ENCODE measurements at regions not wholly inside any gene's neighbourhood (a gene's known extent, or its start where the extent isn't known, plus 50 kb on each side); places are given as distances from the start of the nearest gene placed in this dataset.

DNA sequence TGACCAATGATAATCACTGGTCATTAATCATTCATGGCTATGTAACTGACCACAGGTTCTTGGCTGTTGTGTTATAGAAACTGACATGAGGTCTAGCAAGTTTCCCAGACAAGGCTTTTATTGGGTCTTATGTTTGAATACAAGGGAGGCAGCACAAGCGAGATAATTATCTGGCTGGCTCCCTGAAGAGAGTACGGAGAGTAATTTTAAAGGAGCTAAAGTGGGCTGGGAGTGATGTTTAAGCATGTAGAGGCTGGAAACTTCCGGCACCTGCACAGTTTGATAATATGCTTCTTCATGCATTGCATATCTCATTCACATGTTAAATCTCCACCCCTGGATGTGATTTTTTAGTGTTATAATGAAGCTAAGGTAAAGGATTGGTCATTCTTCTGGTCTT lies 116.2 kb upstream of the KCNK1 start (continued):
- TF ChIP-seq, protein P1, sequence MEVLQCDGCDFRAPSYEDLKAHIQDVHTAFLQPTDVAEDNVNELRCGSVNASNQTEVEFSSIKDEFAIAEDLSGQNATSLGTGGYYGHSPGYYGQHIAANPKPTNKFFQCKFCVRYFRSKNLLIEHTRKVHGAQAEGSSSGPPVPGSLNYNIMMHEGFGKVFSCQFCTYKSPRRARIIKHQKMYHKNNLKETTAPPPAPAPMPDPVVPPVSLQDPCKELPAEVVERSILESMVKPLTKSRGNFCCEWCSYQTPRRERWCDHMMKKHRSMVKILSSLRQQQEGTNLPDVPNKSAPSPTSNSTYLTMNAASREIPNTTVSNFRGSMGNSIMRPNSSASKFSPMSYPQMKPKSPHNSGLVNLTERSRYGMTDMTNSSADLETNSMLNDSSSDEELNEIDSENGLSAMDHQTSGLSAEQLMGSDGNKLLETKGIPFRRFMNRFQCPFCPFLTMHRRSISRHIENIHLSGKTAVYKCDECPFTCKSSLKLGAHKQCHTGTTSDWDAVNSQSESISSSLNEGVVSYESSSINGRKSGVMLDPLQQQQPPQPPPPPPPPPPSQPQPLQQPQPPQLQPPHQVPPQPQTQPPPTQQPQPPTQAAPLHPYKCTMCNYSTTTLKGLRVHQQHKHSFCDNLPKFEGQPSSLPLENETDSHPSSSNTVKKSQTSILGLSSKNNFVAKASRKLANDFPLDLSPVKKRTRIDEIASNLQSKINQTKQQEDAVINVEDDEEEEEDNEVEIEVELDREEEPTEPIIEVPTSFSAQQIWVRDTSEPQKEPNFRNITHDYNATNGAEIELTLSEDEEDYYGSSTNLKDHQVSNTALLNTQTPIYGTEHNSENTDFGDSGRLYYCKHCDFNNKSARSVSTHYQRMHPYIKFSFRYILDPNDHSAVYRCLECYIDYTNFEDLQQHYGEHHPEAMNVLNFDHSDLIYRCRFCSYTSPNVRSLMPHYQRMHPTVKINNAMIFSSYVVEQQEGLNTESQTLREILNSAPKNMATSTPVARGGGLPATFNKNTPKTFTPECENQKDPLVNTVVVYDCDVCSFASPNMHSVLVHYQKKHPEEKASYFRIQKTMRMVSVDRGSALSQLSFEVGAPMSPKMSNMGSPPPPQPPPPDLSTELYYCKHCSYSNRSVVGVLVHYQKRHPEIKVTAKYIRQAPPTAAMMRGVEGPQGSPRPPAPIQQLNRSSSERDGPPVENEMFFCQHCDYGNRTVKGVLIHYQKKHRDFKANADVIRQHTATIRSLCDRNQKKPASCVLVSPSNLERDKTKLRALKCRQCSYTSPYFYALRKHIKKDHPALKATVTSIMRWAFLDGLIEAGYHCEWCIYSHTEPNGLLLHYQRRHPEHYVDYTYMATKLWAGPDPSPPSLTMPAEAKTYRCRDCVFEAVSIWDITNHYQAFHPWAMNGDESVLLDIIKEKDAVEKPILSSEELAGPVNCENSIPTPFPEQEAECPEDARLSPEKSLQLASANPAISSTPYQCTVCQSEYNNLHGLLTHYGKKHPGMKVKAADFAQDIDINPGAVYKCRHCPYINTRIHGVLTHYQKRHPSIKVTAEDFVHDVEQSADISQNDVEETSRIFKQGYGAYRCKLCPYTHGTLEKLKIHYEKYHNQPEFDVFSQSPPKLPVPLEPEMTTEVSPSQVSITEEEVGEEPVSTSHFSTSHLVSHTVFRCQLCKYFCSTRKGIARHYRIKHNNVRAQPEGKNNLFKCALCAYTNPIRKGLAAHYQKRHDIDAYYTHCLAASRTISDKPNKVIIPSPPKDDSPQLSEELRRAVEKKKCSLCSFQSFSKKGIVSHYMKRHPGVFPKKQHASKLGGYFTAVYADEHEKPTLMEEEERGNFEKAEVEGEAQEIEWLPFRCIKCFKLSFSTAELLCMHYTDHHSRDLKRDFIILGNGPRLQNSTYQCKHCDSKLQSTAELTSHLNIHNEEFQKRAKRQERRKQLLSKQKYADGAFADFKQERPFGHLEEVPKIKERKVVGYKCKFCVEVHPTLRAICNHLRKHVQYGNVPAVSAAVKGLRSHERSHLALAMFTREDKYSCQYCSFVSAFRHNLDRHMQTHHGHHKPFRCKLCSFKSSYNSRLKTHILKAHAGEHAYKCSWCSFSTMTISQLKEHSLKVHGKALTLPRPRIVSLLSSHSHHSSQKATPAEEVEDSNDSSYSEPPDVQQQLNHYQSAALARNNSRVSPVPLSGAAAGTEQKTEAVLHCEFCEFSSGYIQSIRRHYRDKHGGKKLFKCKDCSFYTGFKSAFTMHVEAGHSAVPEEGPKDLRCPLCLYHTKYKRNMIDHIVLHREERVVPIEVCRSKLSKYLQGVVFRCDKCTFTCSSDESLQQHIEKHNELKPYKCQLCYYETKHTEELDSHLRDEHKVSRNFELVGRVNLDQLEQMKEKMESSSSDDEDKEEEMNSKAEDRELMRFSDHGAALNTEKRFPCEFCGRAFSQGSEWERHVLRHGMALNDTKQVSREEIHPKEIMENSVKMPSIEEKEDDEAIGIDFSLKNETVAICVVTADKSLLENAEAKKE (CRISPR knock-in tag; IDR thresholded peaks at IDR 0.05): no peak
- TF ChIP-seq EZH2phosphoT487 (IDR thresholded peaks at IDR 0.05; ENCODE audit: unreplicated experiment) (no peak), ZNF114 (CRISPR knock-in tag; IDR thresholded peaks at IDR 0.05) (no peak), ZNF331 (CRISPR knock-in tag; IDR thresholded peaks at IDR 0.05; ENCODE audit: low read depth) (no peak)

DNA sequence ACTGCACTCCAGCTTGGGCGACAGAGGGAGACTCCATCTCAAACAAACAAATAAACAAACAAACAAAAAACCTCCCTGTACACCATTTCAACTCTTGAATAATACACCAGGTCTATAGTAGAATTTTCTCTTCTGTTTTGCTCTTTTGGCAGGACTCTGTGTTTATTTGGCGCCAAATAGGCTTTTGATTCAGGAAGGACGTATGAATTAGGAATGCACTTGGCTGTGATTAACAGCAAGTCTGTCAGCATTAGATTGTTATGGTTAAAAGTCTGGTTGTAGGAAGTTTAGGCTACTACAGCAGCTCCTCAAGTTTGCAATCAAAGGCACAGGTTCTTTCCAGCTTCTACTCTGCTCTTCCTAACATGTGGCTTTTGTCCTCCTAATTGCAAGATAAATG lies 113.8 kb upstream of the KCNK1 start:
- Mint-ChIP-seq H3K4me1 (peaks cover 22% of the 10 kb centered on the region), H3K27me3 (ENCODE audit: insufficient read depth, low read depth, poor library complexity) (no peaks in the 10 kb centered on the region), H3K27ac (no peak overlapping the region), H3K36me3 (ENCODE audit: low read depth) (no peaks in the 10 kb centered on the region), H3K9me3 (peaks cover 4% of the 10 kb centered on the region; the same call in 1 of the 3 replicates), H3K4me3 (no peak overlapping the region)
- Histone ChIP-seq H3K36me3 (ENCODE audit: insufficient read depth) (no peaks in the 10 kb centered on the region), H3K4me2 (no peak overlapping the region), H3F3A (replicated peaks; ENCODE audit: low read depth) (no peaks in the 10 kb centered on the region), H3K27me3 (ENCODE audit: insufficient read depth) (no peaks in the 10 kb centered on the region), H4K20me1 (replicated peaks; ENCODE audit: insufficient read depth) (no peaks in the 10 kb centered on the region), H3K79me2 (replicated peaks; ENCODE audit: insufficient read depth) (no peaks in the 10 kb centered on the region), H3K4me3 (no peak overlapping the region), H3K4me1 (ENCODE audit: insufficient read depth) (peaks cover 24% of the 10 kb centered on the region), H3K9me2 (ENCODE audit: insufficient read depth) (0 out of 2 replicates have a peak, but pooled peaks cover 17% of the 10 kb centered on the region), H2AFZ (peak overlapping the region; percentile 75), H3K27ac (ENCODE audit: low read depth) (no peak overlapping the region)
- ATAC-seq: no peak
- DNase-seq (ENCODE audit: low spot score): no peak
- TF ChIP-seq CREB1 (CRISPR knock-in tag; IDR thresholded peaks at IDR 0.05; ENCODE audit: low read depth) (no peak), EZH2phosphoT487 (IDR thresholded peaks at IDR 0.05; ENCODE audit: unreplicated experiment) (no peak), ZNF331 (CRISPR knock-in tag; IDR thresholded peaks at IDR 0.05; ENCODE audit: low read depth) (no peak), ZNF114 (CRISPR knock-in tag; IDR thresholded peaks at IDR 0.05) (no peak), EZH2 (IDR thresholded peaks at IDR 0.05; ENCODE audit: low read depth, unreplicated experiment) (no peak), POLR2AphosphoS5 (IDR thresholded peaks at IDR 0.05; ENCODE audit: low read depth) (no peak), NANOG (IDR thresholded peaks at IDR 0.05; ENCODE audit: borderline replicate concordance) (no peak)
- TF ChIP-seq, protein P1 (CRISPR knock-in tag; IDR thresholded peaks at IDR 0.05): no peak

Measured in GM23338 (cell line).